OCI-LY7 (cell line): ENCODE measurements at regions not wholly inside any gene's neighbourhood (a gene's known extent, or its start where the extent isn't known, plus 50 kb on each side); places are given as distances from the start of the nearest gene placed in this dataset.

Experiments used
- EZH2phosphoT487 ChIP-seq: fragments of 200-600 bp; sonication (generic); IDR thresholded peaks from 2 replicates; pipeline ENCODE4 v1.6.1; 2018; ENCODE audit warnings: low read depth, borderline replicate concordance, mild to moderate bottlenecking, mixed run types, antibody characterized with exemption, low read length, moderate library complexity, mixed read lengths
- TF ChIP-seq, protein P1 (sequence below): fragments of 200-600 bp; sonication (generic); conservative IDR thresholded peaks from 2 replicates; pipeline ENCODE4 v1.5.1; 2014; ENCODE audit warnings: mild to moderate bottlenecking, antibody characterized with exemption, low read length, moderate library complexity, mixed read lengths

DNA sequence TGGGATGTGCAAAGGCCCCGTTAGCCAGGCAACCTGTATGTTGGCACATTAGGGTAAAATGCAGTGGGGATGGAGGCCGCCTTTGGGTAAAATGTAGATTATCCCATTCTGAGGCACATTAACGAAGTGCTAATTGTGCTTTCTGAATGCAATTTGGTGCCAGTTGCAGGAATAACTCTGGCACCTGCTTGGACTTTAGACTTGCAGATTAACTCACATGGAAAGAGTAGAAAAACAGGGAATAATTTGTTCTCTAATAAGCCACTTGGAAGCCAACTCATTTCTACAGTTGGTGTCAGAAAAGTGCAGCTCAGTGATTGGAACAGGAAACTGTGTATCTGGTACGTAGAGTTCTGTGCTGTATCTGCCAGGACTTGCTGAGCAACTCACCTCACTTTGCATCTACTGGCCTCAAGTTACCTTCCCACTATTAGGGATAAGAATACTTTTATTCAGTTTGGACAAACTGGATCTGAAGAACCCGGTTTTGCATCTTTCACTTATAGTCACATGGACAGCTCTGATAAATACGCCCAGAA is 377.4 kb upstream of the PODXL start:
- TF ChIP-seq, protein P1, sequence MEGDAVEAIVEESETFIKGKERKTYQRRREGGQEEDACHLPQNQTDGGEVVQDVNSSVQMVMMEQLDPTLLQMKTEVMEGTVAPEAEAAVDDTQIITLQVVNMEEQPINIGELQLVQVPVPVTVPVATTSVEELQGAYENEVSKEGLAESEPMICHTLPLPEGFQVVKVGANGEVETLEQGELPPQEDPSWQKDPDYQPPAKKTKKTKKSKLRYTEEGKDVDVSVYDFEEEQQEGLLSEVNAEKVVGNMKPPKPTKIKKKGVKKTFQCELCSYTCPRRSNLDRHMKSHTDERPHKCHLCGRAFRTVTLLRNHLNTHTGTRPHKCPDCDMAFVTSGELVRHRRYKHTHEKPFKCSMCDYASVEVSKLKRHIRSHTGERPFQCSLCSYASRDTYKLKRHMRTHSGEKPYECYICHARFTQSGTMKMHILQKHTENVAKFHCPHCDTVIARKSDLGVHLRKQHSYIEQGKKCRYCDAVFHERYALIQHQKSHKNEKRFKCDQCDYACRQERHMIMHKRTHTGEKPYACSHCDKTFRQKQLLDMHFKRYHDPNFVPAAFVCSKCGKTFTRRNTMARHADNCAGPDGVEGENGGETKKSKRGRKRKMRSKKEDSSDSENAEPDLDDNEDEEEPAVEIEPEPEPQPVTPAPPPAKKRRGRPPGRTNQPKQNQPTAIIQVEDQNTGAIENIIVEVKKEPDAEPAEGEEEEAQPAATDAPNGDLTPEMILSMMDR: no peak
- TF ChIP-seq EZH2phosphoT487: no peak
